Inferior parietal cortex (tissue), 1 donor: ENCODE measurements at regions not wholly inside any gene's neighbourhood (a gene's known extent, or its start where the extent isn't known, plus 50 kb on each side); places are given as distances from the start of the nearest gene placed in this dataset.
"Not testable (repeated sequence)": the region's sequence is repeated elsewhere in the genome, so short reads cannot be mapped to it uniquely, and the experiment has no call there.

Source experiments
- DNase-seq: peaks from one replicate; pipeline ENCODE4 v3.0.0-alpha.2; 2016; ENCODE audit errors: extremely low spot score

GRCh38 chr5:68115584-68115983 is 100.0 kb upstream of the PIK3R1 start:
- DNase-seq = no peak

GRCh38 chr5:68114378-68115040 is 101.0 kb upstream of the PIK3R1 start:
- DNase-seq = no peak

- DNase-seq = no peak
These were observed 102.9 kb upstream of the PIK3R1 start for GRCh38 chr5:68112658-68113057.

- DNase-seq = no peak
These were observed 104.7 kb upstream of the PIK3R1 start for GRCh38 chr5:68110894-68111293.

GRCh38 chr5:68110264-68110663 is 105.3 kb upstream of the PIK3R1 start:
- no peak for DNase-seq

- DNase-seq = not testable (repeated sequence)
These were observed 111.3 kb upstream of the PIK3R1 start for GRCh38 chr5:68104217-68104616.

GRCh38 chr5:68103297-68103696 is 112.3 kb upstream of the PIK3R1 start:
- not testable (repeated sequence) for DNase-seq

- no peak for DNase-seq
These were observed 116.2 kb upstream of the PIK3R1 start for GRCh38 chr5:68099327-68099726.

GRCh38 chr5:68093455-68094159 is 121.9 kb upstream of the PIK3R1 start:
- DNase-seq = no peak

GRCh38 chr5:68088302-68088701 is 127.3 kb upstream of the PIK3R1 start:
- DNase-seq = no peak

GRCh38 chr5:68087866-68088265 is 127.7 kb upstream of the PIK3R1 start:
- DNase-seq = peak; percentile 9

GRCh38 chr5:68086857-68087256 is 128.7 kb upstream of the PIK3R1 start:
- DNase-seq = peak; percentile 75

GRCh38 chr5:68086439-68086838 is 129.1 kb upstream of the PIK3R1 start:
- no peak for DNase-seq

GRCh38 chr5:68084396-68084795 is 131.2 kb upstream of the PIK3R1 start:
- no peak for DNase-seq

GRCh38 chr5:68080282-68081050 is 135.1 kb upstream of the PIK3R1 start:
- no peak for DNase-seq

- DNase-seq = no peak
These were observed 138.1 kb upstream of the PIK3R1 start for GRCh38 chr5:68077349-68077894.

- DNase-seq = no peak
These were observed 140.9 kb upstream of the PIK3R1 start for GRCh38 chr5:68074633-68075032.

GRCh38 chr5:68074048-68074632 is 141.4 kb upstream of the PIK3R1 start:
- DNase-seq = no peak

GRCh38 chr5:68071736-68072135 is 143.8 kb upstream of the PIK3R1 start:
- no peak for DNase-seq

- DNase-seq = no peak
These were observed 144.3 kb upstream of the PIK3R1 start for GRCh38 chr5:68071282-68071632.

- no peak for DNase-seq
These were observed 144.8 kb upstream of the PIK3R1 start for GRCh38 chr5:68070591-68071281.
